ENCODE measurements at regions not wholly inside any gene's neighbourhood (a gene's known extent, or its start where the extent isn't known, plus 50 kb on each side); places are given as distances from the start of the nearest gene placed in this dataset.

DNA sequence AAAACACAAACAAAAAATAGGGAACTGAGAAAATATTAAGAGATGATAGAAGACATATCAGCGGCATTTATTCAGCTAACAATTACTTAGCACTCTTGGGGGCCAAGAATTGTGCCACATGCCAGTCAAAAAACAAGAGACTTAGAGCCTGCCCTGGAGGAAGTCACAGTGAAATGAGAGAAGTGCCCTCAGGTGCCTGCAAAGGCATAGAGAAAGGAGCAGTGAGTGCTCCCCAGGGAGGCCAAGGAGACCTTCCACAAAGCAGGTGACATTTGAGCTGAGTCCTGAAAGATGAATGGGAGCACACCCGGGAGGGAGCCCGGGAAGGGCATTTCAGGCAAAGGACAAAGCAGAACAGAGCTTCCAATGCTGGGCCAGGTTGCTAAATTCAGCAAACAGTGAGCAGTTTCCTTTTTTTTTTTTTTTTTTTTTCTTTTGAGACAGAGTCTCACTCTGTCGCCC, 184.7 kb upstream of the JARID2 start:
- TF ChIP-seq GATA2 (IDR thresholded peaks at IDR 0.05; ENCODE audit: low read depth, low read length) (no peak), GATA3 (IDR thresholded peaks at IDR 0.05; ENCODE audit: low read depth, low read length) (no peak)
